ENCODE measurements at regions not wholly inside any gene's neighbourhood (a gene's known extent, or its start where the extent isn't known, plus 50 kb on each side); places are given as distances from the start of the nearest gene placed in this dataset.
A peak's percentile ranks its signal among the peaks of the same experiment; 100 is the strongest.

DNA sequence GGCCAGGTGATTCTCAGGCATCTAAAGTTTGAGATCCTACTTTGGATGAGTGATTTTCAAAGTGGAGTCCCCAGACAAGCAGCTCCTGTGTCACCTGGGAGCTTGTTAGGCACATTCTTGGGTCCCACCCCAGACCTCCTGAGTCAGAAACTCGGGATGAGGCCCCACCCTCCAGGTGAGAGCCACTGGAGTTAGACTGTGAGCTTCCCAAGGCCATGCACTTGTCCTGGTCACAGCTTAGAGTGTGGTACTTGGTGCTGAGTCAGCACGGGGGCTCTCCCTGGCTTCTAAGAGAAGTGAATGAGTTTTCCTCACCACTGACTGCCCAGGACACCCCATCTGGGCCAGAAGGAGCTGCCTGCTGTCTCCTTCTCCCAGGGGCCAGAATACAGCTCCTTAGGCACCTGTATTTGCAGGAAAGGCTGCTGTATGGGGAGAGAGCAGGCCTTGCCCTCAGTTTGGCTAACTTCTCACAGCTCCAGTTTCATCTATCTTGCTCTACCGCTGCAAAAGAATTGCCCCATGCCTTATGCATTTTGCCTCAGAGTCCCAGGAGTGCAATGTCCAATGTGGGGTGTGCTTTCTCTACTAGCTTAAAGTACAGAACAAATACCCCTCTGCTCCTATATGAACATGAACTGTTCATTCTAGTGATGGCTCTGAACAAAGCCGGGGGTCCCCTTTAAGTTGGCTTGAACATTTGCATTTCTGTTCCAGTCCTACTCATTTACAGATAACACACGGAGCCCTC lies 98.1 kb downstream of the PSMG1 start:
- Histone ChIP-seq H3F3A (ENCODE audit: insufficient read depth) (no peaks in the 10 kb centered on the region), H2AFZ (no peak overlapping the region), H3K9ac (no peak overlapping the region), H3K27me3 (replicated peaks; ENCODE audit: insufficient read depth) (peaks cover 19% of the 10 kb centered on the region; the same call in 1 of the 2 replicates), H3K27ac (no peak overlapping the region), H4K20me1 (ENCODE audit: insufficient read depth) (no peaks in the 10 kb centered on the region), H3K9me2 (ENCODE audit: insufficient read depth) (no peaks in the 10 kb centered on the region), H3K4me3 (no peak overlapping the region), H3K4me2 (ENCODE audit: unreplicated experiment) (no peak overlapping the region), H3K36me3 (ENCODE audit: low read depth) (no peaks in the 10 kb centered on the region), H3K4me1 (ENCODE audit: insufficient read depth) (no peaks in the 10 kb centered on the region), H3K79me2 (ENCODE audit: insufficient read depth) (no peaks in the 10 kb centered on the region), H3K9me3 (ENCODE audit: low read depth) (no peaks in the 10 kb centered on the region)
- in situ Hi-C loops (cut with MboI): no loop called here
- TF ChIP-seq EZH2 (IDR thresholded peaks at IDR 0.05; ENCODE audit: insufficient read depth, poor library complexity, severe bottlenecking): no peak
- no peak for TF ChIP-seq EZH2phosphoT487 (IDR thresholded peaks at IDR 0.05; ENCODE audit: insufficient read depth, low read depth)
- DNase-seq: no peak
- 76 to 85% methylated on average over 5 of the region's 5 CpGs for WGBS, 2 experiments (ENCODE audit: low coverage in 1 of 2, low lambda C conversion rate in 2 of 2, missing lambda C conversion rate in 2 of 2)

GRCh38 chr21:39084073-39084472 lies 99.2 kb downstream of the PSMG1 start:
- H4K20me1 ChIP-seq (ENCODE audit: insufficient read depth): no peaks in the 10 kb centered on the region
- no peaks in the 10 kb centered on the region for H3K79me2 ChIP-seq (ENCODE audit: insufficient read depth)
- no peak overlapping the region for H3K4me2 ChIP-seq (ENCODE audit: unreplicated experiment)
- WGBS, 2 experiments (ENCODE audit: low coverage in 1 of 2, low lambda C conversion rate in 2 of 2, missing lambda C conversion rate in 2 of 2): 62 to 72% methylated on average over 4 of the region's 4 CpGs
- no peak overlapping the region for H3K27ac ChIP-seq
- no peak overlapping the region for H3K9ac ChIP-seq
- no peaks in the 10 kb centered on the region for H3F3A ChIP-seq (ENCODE audit: insufficient read depth)
- no peak overlapping the region for H3K4me3 ChIP-seq
- no peaks in the 10 kb centered on the region for H3K9me3 ChIP-seq (ENCODE audit: low read depth)
- TF ChIP-seq EZH2 (IDR thresholded peaks at IDR 0.05; ENCODE audit: insufficient read depth, poor library complexity, severe bottlenecking): no peak
- no peak for TF ChIP-seq EZH2phosphoT487 (IDR thresholded peaks at IDR 0.05; ENCODE audit: insufficient read depth, low read depth)
- H2AFZ ChIP-seq: no peak overlapping the region
- no peaks in the 10 kb centered on the region for H3K4me1 ChIP-seq (ENCODE audit: insufficient read depth)
- DNase-seq: no peak
- peaks cover 19% of the 10 kb centered on the region; the same call in 1 of the 2 replicates for H3K27me3 ChIP-seq (replicated peaks; ENCODE audit: insufficient read depth)
- in situ Hi-C loops (cut with MboI): no loop called here
- no peaks in the 10 kb centered on the region for H3K36me3 ChIP-seq (ENCODE audit: low read depth)
- no peaks in the 10 kb centered on the region for H3K9me2 ChIP-seq (ENCODE audit: insufficient read depth)

DNA sequence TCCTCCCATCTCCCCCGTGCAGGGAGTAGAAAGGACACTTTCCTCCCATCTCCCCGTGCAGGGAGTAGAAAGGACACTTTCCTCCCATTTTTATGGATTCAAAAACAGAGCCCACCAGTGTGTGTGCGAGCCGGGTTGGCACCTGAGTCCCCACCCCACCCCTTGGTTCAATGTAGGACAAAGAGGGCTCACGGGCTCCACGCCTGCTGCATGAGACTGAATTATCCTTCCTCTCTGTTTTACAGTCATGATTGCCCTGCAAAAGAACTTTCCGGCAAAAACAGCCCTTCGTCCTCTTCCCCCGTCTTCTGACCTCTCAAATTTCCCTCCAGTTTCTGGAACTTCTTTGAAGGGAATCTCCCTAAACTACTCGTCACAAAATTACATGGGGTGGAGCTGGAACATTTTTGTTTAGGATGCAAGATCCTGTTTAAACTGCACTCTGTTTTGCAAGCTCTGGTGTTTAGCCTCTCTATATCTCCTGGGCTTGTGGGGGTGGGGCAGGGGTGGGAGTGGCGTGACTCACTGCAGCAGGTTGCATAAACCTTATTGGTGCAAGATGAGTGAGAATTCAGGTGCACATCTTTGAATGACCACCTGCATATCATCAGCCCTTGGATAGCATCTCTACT lies 99.8 kb downstream of the PSMG1 start:
- DNase-seq: peak; percentile 27
- H3K27ac ChIP-seq: no peak overlapping the region
- H3K9ac ChIP-seq: no peak overlapping the region
- H3K9me3 ChIP-seq (ENCODE audit: low read depth): no peaks in the 10 kb centered on the region
- H3K9me2 ChIP-seq (ENCODE audit: insufficient read depth): no peaks in the 10 kb centered on the region
- H3K4me2 ChIP-seq (ENCODE audit: unreplicated experiment): no peak overlapping the region
- 10 to 13% methylated on average over 11 of the region's 11 CpGs for WGBS, 2 experiments (ENCODE audit: low coverage in 1 of 2, low lambda C conversion rate in 2 of 2, missing lambda C conversion rate in 2 of 2)
- no peak overlapping the region for H2AFZ ChIP-seq
- H4K20me1 ChIP-seq (ENCODE audit: insufficient read depth): no peaks in the 10 kb centered on the region
- no peaks in the 10 kb centered on the region for H3F3A ChIP-seq (ENCODE audit: insufficient read depth)
- TF ChIP-seq EZH2 (IDR thresholded peaks at IDR 0.05; ENCODE audit: insufficient read depth, poor library complexity, severe bottlenecking) (no peak), EZH2phosphoT487 (IDR thresholded peaks at IDR 0.05; ENCODE audit: insufficient read depth, low read depth) (no peak)
- no peaks in the 10 kb centered on the region for H3K4me1 ChIP-seq (ENCODE audit: insufficient read depth)
- in situ Hi-C loops (cut with MboI): no loop called here
- no peaks in the 10 kb centered on the region for H3K79me2 ChIP-seq (ENCODE audit: insufficient read depth)
- no peaks in the 10 kb centered on the region for H3K36me3 ChIP-seq (ENCODE audit: low read depth)
- peaks cover 19% of the 10 kb centered on the region; the same call in 1 of the 2 replicates for H3K27me3 ChIP-seq (replicated peaks; ENCODE audit: insufficient read depth)
- no peak overlapping the region for H3K4me3 ChIP-seq

GRCh38 chr21:39082656-39083376 lies 100.4 kb downstream of the PSMG1 start:
- Histone ChIP-seq H3K4me3 (no peak overlapping the region), H3K9ac (no peak overlapping the region), H3K79me2 (ENCODE audit: insufficient read depth) (no peaks in the 10 kb centered on the region), H3F3A (ENCODE audit: insufficient read depth) (no peaks in the 10 kb centered on the region), H3K4me2 (ENCODE audit: unreplicated experiment) (no peak overlapping the region), H3K4me1 (ENCODE audit: insufficient read depth) (no peaks in the 10 kb centered on the region), H2AFZ (no peak overlapping the region), H3K9me3 (ENCODE audit: low read depth) (no peaks in the 10 kb centered on the region), H3K27ac (no peak overlapping the region), H3K36me3 (ENCODE audit: low read depth) (no peaks in the 10 kb centered on the region), H3K9me2 (ENCODE audit: insufficient read depth) (no peaks in the 10 kb centered on the region), H4K20me1 (ENCODE audit: insufficient read depth) (no peaks in the 10 kb centered on the region), H3K27me3 (replicated peaks; ENCODE audit: insufficient read depth) (peaks cover 19% of the 10 kb centered on the region; the same call in 1 of the 2 replicates)
- in situ Hi-C loops (cut with MboI): no loop called here
- no peak for TF ChIP-seq EZH2 (IDR thresholded peaks at IDR 0.05; ENCODE audit: insufficient read depth, poor library complexity, severe bottlenecking)
- TF ChIP-seq EZH2phosphoT487 (IDR thresholded peaks at IDR 0.05; ENCODE audit: insufficient read depth, low read depth): no peak
- no peak for DNase-seq
- WGBS, 2 experiments (ENCODE audit: low coverage in 1 of 2, low lambda C conversion rate in 2 of 2, missing lambda C conversion rate in 2 of 2): 24 to 34% methylated on average over 16 to 23 of the region's 24 CpGs

Measured in GM23248 (cell line).